DOHH2 (cell line): ENCODE measurements at regions not wholly inside any gene's neighbourhood (a gene's known extent, or its start where the extent isn't known, plus 50 kb on each side); places are given as distances from the start of the nearest gene placed in this dataset.

Experiments used
- H3F3A ChIP-seq: fragments of 200-600 bp; sonication (generic), shearing (Covaris generic); 2 replicates; pipeline ENCODE4 v1.6.0; 2016; ENCODE audit warnings: antibody characterized with exemption, mild to moderate bottlenecking; ENCODE audit not compliant: control insufficient read depth, insufficient read depth
- H3K27ac ChIP-seq: fragments of 200-600 bp; sonication (generic); 2 replicates; pipeline ENCODE4 v1.5.1; 2014; ENCODE audit warnings: low read depth, mild to moderate bottlenecking, low read length, moderate library complexity
- H3K27me3 ChIP-seq: fragments of 200-600 bp; sonication (generic); 2 replicates; pipeline ENCODE4 v1.6.1; 2014; ENCODE audit warnings: mild to moderate bottlenecking, low read length, mixed read lengths; ENCODE audit not compliant: control insufficient read depth
- H3K36me3 ChIP-seq: fragments of 200-600 bp; sonication (generic); 2 replicates; pipeline ENCODE4 v1.6.1; 2014; ENCODE audit warnings: mild to moderate bottlenecking, low read length, moderate library complexity, mixed read lengths; ENCODE audit not compliant: control insufficient read depth
- H3K4me1 ChIP-seq: fragments of 200-600 bp; sonication (generic); 2 replicates; pipeline ENCODE4 v1.6.1; 2014; ENCODE audit warnings: mild to moderate bottlenecking, low read length, mixed read lengths; ENCODE audit not compliant: control insufficient read depth
- H3K4me2 ChIP-seq: fragments of 200-600 bp; sonication (generic); 2 replicates; pipeline ENCODE4 v1.6.0; 2014; ENCODE audit warnings: mild to moderate bottlenecking, low read length, moderate library complexity
- H3K4me3 ChIP-seq: fragments of 200-600 bp; sonication (generic); 2 replicates; pipeline ENCODE4 v1.5.1; 2014; ENCODE audit warnings: mild to moderate bottlenecking, low read length, mixed read lengths
- H3K79me2 ChIP-seq: fragments of 200-600 bp; sonication (generic); 2 replicates; pipeline ENCODE4 v1.6.1; 2014; ENCODE audit warnings: mild to moderate bottlenecking, low read length, mixed read lengths; ENCODE audit not compliant: control insufficient read depth
- H3K9me2 ChIP-seq: fragments of 200-600 bp; sonication (generic); replicated peaks from 2 replicates; pipeline ENCODE4 v1.6.1; 2014; ENCODE audit warnings: mild to moderate bottlenecking, low read length, mixed read lengths; ENCODE audit not compliant: control insufficient read depth
- H3K9me3 ChIP-seq: fragments of 200-600 bp; sonication (generic); 2 replicates; pipeline ENCODE4 v1.6.1; 2014; ENCODE audit warnings: antibody characterized with exemption, low read length, mixed read lengths; ENCODE audit not compliant: control insufficient read depth, insufficient read depth
- H4K20me1 ChIP-seq: fragments of 200-600 bp; sonication (generic); 2 replicates; pipeline ENCODE4 v1.6.0; 2014; ENCODE audit warnings: low read depth, mild to moderate bottlenecking, antibody characterized with exemption, low read length, moderate library complexity; ENCODE audit not compliant: control insufficient read depth, insufficient read depth
- CTCF ChIP-seq: fragments of 200-600 bp; sonication (generic); IDR thresholded peaks from one replicate; pipeline ENCODE4 v1.5.1; 2014; ENCODE audit warnings: antibody characterized with exemption, mild to moderate bottlenecking, low read depth, low read length; ENCODE audit not compliant: poor library complexity, severe bottlenecking
- EZH2phosphoT487 ChIP-seq: fragments of 200-600 bp; sonication (generic); IDR thresholded peaks from 2 replicates; pipeline ENCODE4 v1.6.1; 2017; ENCODE audit warnings: borderline replicate concordance, mild to moderate bottlenecking, antibody characterized with exemption, low read length, moderate library complexity, mixed read lengths

- H3K27me3 ChIP-seq, result no peaks in the 10 kb centered on the region
- H3K9me2 ChIP-seq, result no peaks in the 10 kb centered on the region
- H3K27ac ChIP-seq, result no peak overlapping the region
- no peak overlapping the region for H3K4me3 ChIP-seq
- no peaks in the 10 kb centered on the region for H3F3A ChIP-seq
- no peaks in the 10 kb centered on the region for H3K36me3 ChIP-seq
- TF ChIP-seq EZH2phosphoT487 (no peak), CTCF (no peak)
- no peaks in the 10 kb centered on the region for H3K9me3 ChIP-seq
- no peaks in the 10 kb centered on the region for H3K79me2 ChIP-seq
- H3K4me2 ChIP-seq, result no peak overlapping the region
- peaks cover 18% of the 10 kb centered on the region for H3K4me1 ChIP-seq
- H4K20me1 ChIP-seq, result no peaks in the 10 kb centered on the region
These were observed 509.9 kb downstream of the ZNF608 start for GRCh38 chr5:124236361-124237205.

GRCh38 chr5:124235576-124235975 is 510.9 kb downstream of the ZNF608 start:
- H3K27ac ChIP-seq, result no peak overlapping the region
- H3K4me2 ChIP-seq, result no peak overlapping the region
- H3K4me1 ChIP-seq, result peaks cover 28% of the 10 kb centered on the region
- no peaks in the 10 kb centered on the region for H3F3A ChIP-seq
- H3K36me3 ChIP-seq, result no peaks in the 10 kb centered on the region
- H3K9me2 ChIP-seq, result no peaks in the 10 kb centered on the region
- H3K79me2 ChIP-seq, result no peaks in the 10 kb centered on the region
- H3K27me3 ChIP-seq, result no peaks in the 10 kb centered on the region
- H4K20me1 ChIP-seq, result no peaks in the 10 kb centered on the region
- TF ChIP-seq EZH2phosphoT487 (no peak), CTCF (no peak)
- H3K4me3 ChIP-seq, result no peak overlapping the region
- no peaks in the 10 kb centered on the region for H3K9me3 ChIP-seq

- no peaks in the 10 kb centered on the region for H3K9me2 ChIP-seq
- no peak overlapping the region for H3K27ac ChIP-seq
- no peak overlapping the region for H3K4me3 ChIP-seq
- H3K36me3 ChIP-seq, result no peaks in the 10 kb centered on the region
- H3K9me3 ChIP-seq, result no peaks in the 10 kb centered on the region
- H3K79me2 ChIP-seq, result no peaks in the 10 kb centered on the region
- H3F3A ChIP-seq, result no peaks in the 10 kb centered on the region
- no peak for TF ChIP-seq CTCF
- TF ChIP-seq EZH2phosphoT487, result no peak
- H3K27me3 ChIP-seq, result no peaks in the 10 kb centered on the region
- H4K20me1 ChIP-seq, result no peaks in the 10 kb centered on the region
- no peak overlapping the region for H3K4me2 ChIP-seq
- peaks cover 28% of the 10 kb centered on the region for H3K4me1 ChIP-seq
These were observed 511.5 kb downstream of the ZNF608 start for GRCh38 chr5:124234770-124235562.
